RWPE1 (cell line): ENCODE measurements at regions not wholly inside any gene's neighbourhood (a gene's known extent, or its start where the extent isn't known, plus 50 kb on each side); places are given as distances from the start of the nearest gene placed in this dataset.

ENCODE experiments used
- CTCF ChIA-PET: fragments of 350-600 bp; sonication (Branson Sonifier 250); formaldehyde crosslinking; extraction: SDS; loops from one replicate; lab custom pipeline; 2021; lab: Yijun Ruan, JAX
- POLR2A ChIA-PET: fragments of 400-600 bp; formaldehyde crosslinking; extraction: SDS; loops from one replicate; lab custom pipeline; 2020; ENCODE audit warnings: antibody characterized with exemption; ENCODE audit not compliant: low non-redundant PET; lab: Yijun Ruan, JAX
- DNase-seq: peaks from one replicate; pipeline ENCODE4 v3.0.0; 2012; ENCODE audit warnings: low spot score
- H3K27ac ChIP-seq: fragments of 450-650 bp; 2 replicates; pipeline ENCODE4 v1.5.1; 2017
- TF ChIP-seq, protein P1 (sequence below): fragments of 450-650 bp; conservative IDR thresholded peaks from 2 replicates; pipeline ENCODE4 v1.5.1; 2017; ENCODE audit warnings: low read depth, mild to moderate bottlenecking

DNA sequence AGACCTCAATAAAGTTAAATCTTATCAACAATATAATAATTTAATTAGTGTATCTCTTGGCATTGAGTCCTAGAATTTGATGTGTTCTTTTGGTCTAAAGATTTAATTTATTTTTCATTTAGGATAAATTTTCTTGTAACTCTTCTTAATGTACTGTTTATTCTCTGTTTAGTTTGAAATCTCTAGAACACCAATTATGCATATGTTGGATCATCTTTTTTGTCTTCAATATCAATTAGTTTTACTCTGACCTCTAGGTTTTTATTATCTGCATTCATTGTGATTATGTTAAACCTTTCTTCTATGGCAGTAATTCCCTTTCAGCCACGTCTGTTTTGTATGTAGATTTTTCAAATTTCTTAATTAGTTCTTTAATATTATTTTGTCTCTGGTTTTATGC is 93.8 kb upstream of the ARHGEF7 start:
- POLR2A ChIA-PET, result no interaction called here
- no peak for DNase-seq
- no peak overlapping the region for H3K27ac ChIP-seq
- CTCF ChIA-PET, result no interaction called here
- TF ChIP-seq, protein P1, sequence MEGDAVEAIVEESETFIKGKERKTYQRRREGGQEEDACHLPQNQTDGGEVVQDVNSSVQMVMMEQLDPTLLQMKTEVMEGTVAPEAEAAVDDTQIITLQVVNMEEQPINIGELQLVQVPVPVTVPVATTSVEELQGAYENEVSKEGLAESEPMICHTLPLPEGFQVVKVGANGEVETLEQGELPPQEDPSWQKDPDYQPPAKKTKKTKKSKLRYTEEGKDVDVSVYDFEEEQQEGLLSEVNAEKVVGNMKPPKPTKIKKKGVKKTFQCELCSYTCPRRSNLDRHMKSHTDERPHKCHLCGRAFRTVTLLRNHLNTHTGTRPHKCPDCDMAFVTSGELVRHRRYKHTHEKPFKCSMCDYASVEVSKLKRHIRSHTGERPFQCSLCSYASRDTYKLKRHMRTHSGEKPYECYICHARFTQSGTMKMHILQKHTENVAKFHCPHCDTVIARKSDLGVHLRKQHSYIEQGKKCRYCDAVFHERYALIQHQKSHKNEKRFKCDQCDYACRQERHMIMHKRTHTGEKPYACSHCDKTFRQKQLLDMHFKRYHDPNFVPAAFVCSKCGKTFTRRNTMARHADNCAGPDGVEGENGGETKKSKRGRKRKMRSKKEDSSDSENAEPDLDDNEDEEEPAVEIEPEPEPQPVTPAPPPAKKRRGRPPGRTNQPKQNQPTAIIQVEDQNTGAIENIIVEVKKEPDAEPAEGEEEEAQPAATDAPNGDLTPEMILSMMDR, result no peak

DNA sequence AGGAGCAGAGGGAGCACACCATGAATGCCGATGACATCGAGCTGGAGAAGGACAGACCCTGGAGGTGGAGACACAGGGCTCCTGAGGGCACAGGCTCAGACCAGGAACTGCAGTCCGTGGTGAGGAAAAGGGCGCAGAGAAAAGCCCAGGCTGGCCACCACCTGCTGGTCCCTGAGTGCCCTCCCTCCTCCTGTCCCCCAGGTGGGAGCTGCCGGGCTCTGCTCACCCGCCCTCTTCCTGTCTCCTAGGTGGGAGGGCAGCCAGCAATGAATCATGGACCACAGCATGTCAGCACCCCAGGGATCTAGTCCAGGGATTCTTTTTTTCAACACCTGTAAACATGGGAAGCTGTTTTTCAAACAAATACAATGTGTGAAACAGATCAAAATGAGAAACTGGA is 94.6 kb upstream of the ARHGEF7 start:
- no peak overlapping the region for H3K27ac ChIP-seq
- POLR2A ChIA-PET, result no interaction called here
- TF ChIP-seq, protein P1, result no peak
- CTCF ChIA-PET, result no interaction called here
- DNase-seq, result no peak

GRCh38 chr13:111020021-111020420 is 95.1 kb upstream of the ARHGEF7 start:
- DNase-seq, result no peak
- TF ChIP-seq, protein P1, result no peak
- POLR2A ChIA-PET, result no interaction called here
- CTCF ChIA-PET, result no interaction called here
- H3K27ac ChIP-seq, result no peak overlapping the region

DNA sequence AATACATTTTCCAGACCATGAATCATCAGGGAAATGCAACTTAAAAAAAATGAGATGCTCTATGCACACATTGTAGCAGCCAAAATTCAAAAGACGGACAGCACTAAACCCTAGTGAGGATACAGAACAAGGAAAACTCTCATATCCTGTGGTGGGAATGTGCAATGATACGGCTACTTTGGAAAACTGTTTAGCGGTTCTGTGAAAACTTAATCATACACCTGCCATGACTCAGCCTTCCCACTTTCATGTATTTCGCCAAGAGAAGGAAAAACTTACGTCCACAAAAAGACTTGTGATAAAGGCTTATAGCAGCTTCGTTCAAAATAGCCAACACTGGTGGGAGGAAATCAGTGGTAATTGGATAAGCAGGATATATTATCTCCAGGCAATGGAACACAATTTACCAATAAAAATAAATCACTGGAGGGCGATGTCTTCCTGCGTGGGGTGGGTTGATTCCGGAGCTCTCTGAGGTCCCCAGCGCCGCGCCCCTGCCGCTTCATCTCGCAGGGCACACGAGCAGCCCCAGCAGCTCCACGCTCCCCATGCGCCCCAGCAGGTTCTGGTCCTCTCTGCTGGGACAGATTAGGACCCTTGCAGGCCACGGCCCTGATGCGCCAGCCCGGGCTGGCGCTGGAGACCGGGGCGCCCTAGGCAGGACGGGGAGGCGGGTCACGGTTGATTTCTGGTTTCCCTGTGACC is 97.2 kb upstream of the ARHGEF7 start:
- CTCF ChIA-PET, result no interaction called here
- POLR2A ChIA-PET, result no interaction called here

GRCh38 chr13:111013196-111013595 is 98.3 kb upstream of the ANKRD10 start:
- no peak overlapping the region for H3K27ac ChIP-seq
- TF ChIP-seq, protein P1, result no peak
- ChIA-PET CTCF (interaction anchor here (0.7 kb wide), 2 partner anchors 13 to 35 kb away, joined by 3 to 4 read pairs; no protein-coding TSS in a partner anchor), POLR2A (no interaction called here)
- no peak for DNase-seq

More for the DNA sequence above, 97.2 kb upstream of the ARHGEF7 start:
- TF ChIP-seq, protein P1, result no peak
- no peak for DNase-seq
- no peak overlapping the region for H3K27ac ChIP-seq

- TF ChIP-seq, protein P1, result no peak
- H3K27ac ChIP-seq, result no peak overlapping the region
- ChIA-PET CTCF (no interaction called here), POLR2A (no interaction called here)
- DNase-seq, result no peak
Measured at GRCh38 chr13:111011899-111012298, 97.0 kb upstream of the ANKRD10 start.
